HUDEP-2 (cell line): ENCODE measurements at regions not wholly inside any gene's neighbourhood (a gene's known extent, or its start where the extent isn't known, plus 50 kb on each side); places are given as distances from the start of the nearest gene placed in this dataset.
"Not testable (repeated sequence)": the region's sequence is repeated elsewhere in the genome, so short reads cannot be mapped to it uniquely, and the experiment has no call there.

Experiments used
- DNase-seq, 76 experiments: peaks; one replicate each; lab custom pipeline; 2025; ENCODE audit not compliant: unreplicated experiment in 76 of 76; lab: John Stamatoyannopoulos, UW

GRCh38 chr5:3324421-3325101 is 271.1 kb upstream of the IRX1 start:
- DNase-seq, result no peak

GRCh38 chr5:3323966-3324365 is 271.7 kb upstream of the IRX1 start:
- not testable (repeated sequence) for DNase-seq

DNA sequence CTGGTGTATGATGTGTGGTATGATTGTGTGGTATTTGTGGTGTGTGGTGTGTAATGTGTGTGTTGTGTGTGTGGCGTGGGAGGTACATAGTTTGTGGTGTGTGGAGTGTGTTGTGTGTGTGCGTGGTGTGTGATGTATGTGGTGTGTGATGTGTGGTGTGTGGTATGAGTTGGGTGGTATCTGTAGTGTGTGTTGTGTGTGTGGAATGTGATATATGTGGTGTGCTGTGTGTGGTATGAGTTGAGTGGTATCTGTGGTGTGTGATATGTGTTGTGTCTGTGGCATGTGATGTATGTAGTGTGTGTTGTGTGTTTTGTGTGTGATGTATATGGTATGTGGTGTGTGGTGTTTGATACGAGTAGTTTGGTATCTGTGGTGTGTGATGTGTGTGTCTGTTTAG is 272.5 kb upstream of the IRX1 start:
- DNase-seq, result no peak

DNA sequence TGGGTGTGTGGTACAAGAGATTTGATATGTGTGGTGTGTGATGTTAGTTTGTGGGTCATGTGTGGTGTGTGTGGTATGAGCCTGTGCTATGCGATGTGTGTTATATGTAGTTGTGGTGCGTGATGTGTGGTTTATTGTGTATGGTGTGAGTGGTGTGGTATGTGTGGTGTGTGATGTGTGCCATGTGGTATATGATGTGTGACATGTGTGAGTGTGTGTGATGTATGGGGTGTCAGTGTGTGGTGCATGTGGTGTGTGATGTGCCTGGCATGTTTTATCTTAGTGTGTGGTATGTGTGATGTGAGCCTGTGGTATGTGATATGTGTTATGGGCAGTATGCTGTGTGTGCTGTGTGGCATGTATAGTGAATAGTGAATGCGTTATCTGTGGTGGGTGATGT is 273.0 kb upstream of the IRX1 start:
- no peak for DNase-seq

DNA sequence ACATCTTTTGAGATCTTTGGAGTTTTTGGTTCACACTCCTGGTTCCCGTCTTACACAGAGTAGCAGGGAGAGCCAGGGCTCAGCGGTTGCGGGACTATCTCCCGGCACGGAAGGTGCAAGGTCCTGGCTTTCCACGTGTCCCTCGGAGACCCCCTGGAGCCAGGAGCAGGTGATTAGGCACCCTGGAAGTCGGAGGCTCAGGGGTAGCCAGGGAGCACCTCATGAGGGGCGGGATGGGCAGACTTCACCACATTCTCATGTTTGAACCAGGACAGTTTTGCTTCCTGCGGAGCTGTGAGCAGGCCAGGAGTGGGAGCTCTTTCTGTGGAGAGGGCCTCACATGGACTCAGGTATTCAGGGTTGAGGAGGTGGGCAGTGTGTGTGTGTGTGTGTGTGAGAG is 273.7 kb upstream of the IRX1 start:
- DNase-seq, result no peak

DNA sequence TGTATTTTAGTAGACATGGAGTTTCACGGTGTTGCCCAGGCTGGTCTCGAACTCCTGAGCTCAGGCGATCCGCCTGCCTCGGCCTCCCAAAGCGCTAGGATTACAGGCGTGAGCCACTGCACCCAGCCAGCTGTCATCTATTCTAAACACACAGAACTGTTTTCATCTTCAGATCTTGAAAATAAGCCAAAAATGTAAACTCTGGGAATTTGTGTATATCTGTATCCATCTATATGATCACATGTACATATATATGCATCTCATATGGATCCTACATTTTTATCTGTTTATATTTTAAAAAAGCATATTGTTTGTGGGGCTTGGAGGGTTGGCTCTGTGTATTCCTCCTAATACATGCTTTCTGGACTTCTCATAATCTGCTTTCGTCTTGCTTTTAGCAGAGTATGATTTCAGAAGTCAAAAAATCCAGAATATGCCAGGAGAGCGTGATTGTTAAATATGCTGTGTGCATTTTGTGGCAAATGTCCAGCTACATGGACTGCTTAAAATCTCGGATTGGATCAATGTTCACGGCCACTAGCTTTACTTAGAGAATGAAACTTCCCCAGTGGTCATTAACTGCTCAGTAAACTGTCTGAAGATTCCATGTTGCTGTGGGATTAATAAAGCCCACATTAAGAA is 274.4 kb upstream of the IRX1 start:
- no peak for DNase-seq

GRCh38 chr5:3320317-3320875 is 275.2 kb upstream of the IRX1 start:
- DNase-seq, result no peak

DNA sequence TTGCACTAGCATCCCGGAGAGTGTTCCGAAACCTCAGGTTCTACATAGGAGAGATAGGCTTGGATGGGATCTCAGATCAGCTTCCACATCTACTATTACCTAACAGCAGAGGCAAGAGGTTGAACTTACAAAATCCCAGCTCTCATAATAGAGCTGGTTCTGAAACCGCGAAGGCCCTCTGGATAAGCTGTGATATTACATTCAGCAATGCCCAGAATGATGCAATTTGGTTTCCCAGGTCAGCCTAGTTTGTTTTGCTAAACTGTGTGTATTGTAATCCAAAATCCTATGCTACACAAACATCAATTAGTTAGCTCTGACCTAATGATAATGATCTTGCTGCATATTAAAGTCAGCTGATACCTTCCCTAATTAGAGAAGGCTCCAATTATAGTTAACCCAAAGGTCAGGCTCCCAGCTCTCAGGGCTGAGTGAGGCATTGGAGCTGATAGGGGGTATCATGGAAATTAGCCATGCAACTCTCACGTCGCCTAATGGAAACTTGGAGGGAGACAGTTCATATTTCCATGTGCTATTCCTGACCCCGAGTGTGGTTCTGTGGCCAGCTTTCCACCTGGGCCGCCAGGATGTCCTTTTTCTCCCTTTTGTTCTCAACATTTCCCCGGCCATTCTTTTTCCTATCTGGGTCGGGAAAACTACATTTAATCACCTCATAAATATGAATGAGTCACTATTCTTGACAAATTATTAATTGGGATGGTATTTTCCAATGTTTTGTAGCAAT is 278.4 kb upstream of the IRX1 start:
- no peak for DNase-seq

GRCh38 chr5:3313569-3313968 is 282.1 kb upstream of the IRX1 start:
- DNase-seq, result no peak

DNA sequence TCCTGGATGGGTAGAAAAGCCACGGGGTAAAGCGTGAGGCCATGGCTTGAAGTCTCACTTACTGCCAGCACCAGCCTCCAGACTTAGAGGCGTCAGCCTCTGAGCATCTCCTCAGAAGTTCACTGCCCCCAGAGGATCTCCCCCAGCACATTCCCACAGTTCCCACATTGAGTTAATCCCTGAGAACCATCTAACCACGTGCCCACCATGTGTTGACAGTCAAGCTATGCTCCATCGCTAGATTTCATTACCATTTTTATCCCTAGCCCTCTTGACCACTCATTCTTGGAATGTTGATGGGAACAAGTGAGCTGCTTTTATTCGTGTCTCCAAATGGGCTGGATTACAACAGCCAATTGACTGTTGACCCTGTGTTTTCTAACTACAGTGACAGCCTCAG is 283.3 kb upstream of the IRX1 start:
- DNase-seq, result no peak

GRCh38 chr5:3311433-3311832 is 284.2 kb upstream of the IRX1 start:
- no peak for DNase-seq

- no peak for DNase-seq
Observed at GRCh38 chr5:3310541-3311261, 284.9 kb upstream of the IRX1 start.

DNA sequence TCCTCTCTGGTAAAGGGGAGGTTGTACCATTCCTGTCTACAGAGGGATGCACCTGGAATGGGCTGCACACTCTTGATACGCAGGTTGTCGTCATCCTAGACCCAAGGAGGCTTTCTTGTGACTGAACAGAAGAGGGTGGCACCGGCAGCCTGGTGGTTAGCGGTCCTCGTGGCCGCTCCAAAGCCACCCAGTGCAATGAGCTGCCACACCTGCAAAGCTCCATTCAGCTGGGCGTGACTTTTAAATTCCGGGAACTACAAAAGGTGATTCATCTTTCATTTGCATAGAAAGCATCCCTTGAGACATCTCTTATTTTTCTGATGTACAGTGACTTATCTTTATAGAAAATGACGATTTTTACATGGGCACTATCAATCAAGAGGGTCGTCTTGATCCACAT is 286.1 kb upstream of the IRX1 start:
- no peak for DNase-seq

DNA sequence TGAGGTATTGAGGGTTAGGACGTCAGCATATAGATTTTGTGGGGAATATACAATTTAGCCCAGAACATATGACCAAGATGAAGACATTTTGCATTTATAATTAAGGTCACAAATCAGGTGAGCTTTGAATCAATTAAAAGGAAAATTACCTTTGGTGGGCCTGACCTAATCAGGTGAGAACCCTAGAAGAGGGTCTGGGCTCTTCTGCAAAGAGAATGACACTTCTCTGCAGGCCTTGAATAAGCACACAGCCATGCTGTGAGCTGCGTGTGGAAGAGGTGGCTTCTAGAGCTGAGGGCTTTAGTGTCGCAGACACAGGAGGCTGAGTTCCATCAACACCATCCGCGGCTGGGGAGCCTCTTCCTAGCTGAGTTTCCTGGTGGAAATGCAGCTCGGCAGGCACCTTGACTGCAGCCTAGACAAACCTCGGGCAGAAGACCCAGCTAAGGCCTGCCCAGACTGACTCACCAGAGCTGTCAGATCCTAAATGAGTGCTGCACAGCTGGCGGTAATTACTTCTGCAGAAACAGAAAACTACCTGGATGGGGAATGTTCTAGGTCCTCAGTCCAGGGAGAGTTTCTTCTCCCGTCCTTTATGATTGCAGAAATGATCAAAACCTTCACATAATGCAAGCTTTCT is 287.5 kb upstream of the IRX1 start:
- DNase-seq, result no peak

DNA sequence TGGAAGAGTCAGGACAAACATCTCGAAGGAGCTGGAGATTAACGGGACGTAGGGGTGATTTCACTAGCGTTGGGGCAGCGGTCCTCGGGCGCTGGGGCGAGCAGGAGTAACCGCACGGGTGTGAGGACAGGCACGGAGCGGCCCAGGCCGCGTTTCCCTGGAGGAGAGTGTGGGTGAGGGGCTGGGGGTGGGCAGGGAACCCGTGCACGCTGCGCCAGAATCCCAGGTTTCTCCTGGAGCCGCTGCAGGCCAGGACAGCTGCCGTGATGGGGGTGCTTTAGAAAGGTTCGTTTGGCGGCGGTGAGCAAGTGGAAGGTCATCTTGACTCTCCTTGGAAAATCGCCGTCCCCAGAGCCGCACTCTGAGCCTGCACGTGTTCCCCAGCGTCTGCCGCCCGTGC is 290.2 kb upstream of the IRX1 start:
- no peak for DNase-seq

DNA sequence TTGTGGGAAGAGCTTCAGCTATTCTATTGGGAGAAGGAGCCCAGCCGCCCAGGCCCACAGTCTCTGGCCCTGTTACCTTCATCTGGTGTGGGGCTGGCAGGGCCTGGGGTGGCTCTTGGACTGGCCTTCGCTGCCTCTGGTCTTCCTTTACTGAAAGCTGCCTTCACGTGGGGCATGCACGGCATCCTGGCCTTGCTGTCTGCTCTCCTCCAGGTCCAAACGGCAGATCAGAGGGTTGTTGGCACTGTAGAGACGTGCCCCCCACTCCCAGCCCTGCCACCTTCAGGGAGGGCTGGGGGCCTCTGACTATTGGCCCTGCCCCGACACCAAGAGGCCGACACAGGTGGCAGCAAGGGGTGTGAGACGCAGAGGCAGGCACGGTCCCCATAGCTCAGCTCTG is 291.3 kb upstream of the IRX1 start:
- no peak for DNase-seq

- no peak for DNase-seq
Observed at GRCh38 chr5:3303777-3304176, 291.9 kb upstream of the IRX1 start.

GRCh38 chr5:3302228-3302627 is 293.4 kb upstream of the IRX1 start:
- no peak for DNase-seq

- no peak for DNase-seq
Observed at GRCh38 chr5:3301306-3301705, 294.3 kb upstream of the IRX1 start.

DNA sequence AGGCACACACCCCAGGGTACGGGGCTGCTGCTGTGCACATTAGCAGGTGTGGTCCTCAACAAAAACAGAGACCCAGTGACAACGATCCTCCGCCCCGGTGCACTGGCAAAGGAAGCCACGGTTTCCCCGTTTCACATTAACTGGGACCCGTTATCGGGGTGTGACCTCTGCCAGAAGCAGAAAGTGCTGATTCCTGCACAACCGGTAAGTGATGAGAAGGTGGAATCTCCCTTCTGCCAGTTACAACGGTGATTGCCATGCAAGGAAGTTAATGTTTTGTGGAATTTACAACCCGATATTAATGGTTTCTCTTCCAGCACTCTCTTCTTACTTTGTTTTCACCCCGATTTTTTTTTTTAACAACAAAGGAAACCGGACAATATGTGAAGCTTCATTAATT is 294.9 kb upstream of the IRX1 start:
- no peak for DNase-seq

GRCh38 chr5:3299441-3299840 is 296.2 kb upstream of the IRX1 start:
- DNase-seq, result no peak
